Activated CD4-positive, alpha-beta T cell treated with anti-CD3 and anti-CD28 coated beads for 48 hours (primary cell): ENCODE measurements at regions not wholly inside any gene's neighbourhood (a gene's known extent, or its start where the extent isn't known, plus 50 kb on each side); places are given as distances from the start of the nearest gene placed in this dataset.

ENCODE experiments used
- DNase-seq: peaks from one replicate; pipeline ENCODE4 v3.0.0-alpha.2; 2020

DNA sequence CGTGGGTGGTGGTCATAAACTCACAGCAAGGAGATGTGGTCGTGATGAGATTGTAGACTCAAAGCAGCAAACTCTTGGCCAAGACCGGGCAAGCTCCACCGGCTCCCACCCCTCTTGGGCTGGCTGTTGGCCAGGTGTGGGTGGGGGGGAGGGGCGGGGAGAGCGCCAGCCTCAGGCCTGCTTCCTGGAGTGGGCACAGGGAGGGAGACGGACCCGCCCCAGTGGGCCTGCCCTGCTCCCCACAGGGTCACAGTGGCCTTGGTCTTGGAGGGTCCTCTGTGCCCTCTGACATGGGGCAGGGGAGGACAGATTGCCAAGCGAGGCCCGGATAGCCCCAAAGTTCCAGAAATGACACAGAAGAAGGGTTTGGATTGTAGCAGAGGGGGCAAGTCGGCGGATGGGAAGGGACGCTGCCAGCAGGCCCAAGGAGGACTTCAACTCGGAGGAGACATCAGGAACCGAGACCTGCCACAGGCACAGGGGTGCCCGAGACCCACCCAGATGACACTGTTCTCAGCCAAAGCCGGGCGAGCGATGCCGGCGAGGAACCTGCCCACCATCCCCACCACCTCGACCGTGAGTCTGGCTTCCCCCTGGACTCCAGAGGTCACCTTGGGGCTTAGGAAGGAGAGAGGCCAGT lies 85.4 kb upstream of the ACTRT2 start:
- no peak for DNase-seq

DNA sequence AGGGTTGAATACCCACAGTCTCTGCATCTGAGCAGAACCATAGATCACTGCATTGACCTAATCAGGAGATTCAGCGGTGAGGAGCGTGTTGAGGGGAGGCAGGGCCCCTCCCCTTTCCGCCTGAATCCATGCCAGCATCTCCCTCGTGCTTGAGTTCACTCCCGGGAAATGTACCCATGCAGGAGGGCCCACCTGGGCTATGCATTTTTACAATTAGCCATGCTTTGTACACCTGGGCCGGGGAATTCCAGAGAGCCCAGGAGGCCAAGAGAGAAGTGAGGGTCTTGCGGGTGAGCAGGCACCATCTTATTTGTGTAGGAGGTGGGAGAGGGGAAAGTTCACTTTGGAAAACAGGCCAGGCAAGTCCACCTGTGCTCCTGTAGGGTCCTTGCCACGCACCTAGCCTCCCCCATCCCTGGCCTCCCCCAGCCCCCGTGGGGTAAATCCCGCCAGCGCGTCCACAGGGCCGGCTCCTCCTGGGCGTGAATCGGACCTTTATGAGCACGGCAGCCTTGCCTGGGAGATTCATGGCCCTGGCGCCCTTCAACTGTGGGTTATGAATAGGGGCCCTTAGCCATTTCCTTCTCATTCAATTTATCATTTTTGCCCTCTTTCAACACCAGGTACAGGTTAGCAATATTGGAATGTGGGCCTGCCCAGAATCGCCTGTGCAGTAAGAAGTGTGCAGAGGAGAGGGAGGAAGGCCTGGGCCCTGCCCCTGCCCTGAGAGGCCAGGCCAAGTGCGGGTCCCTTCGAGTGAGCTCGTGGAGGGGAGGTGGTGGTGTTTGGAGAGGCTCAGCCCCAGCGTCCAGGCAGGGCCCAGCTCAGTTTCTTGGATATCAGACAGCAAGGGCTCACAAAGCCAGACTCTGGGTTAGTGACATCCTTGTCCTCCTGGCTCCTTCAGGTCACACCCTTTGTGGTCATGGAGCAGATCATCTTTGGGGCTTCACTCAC lies 84.4 kb upstream of the ACTRT2 start:
- no peak for DNase-seq

DNA sequence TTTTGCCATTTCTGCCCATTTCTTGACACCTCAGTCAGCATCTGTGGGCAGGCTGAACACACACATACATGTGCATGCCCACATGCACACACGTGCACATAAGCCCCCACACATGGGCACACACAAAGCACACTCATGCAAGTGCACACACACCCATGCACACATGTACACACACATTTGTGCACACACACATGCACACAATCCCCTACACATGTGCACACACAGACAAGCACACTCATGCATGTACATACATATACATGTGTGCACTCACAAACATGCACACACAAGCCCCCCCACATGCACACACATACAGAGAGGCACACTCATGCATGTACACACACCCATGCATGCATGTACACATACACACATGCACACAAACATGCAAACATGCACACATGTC lies 83.5 kb upstream of the ACTRT2 start:
- DNase-seq = no peak

- DNase-seq = no peak
Measured at GRCh38 chr1:2939041-2939552, 82.2 kb upstream of the ACTRT2 start.

GRCh38 chr1:2940178-2940577 lies 81.1 kb upstream of the ACTRT2 start:
- no peak for DNase-seq

DNA sequence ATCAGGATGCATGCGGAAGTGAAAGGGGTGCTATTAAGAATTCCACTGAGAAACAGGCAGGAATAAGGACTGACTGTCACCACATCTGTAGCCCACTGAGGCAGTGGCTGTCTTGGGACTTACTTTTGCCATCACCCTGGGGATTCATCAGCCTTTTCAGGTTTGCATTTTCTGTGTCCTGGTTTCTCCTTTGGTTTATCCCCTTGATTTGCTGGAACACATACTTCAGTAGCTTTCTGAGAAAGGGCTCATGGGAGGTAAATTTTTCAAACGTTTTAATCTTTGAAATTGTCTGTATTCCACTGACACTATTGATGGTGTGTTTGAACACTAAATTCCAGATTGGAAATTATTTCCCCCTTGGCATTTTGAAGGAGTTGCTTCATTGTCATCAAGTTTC lies 80.2 kb upstream of the ACTRT2 start:
- no peak for DNase-seq

- DNase-seq = no peak
Measured at GRCh38 chr1:2941907-2942306, 79.4 kb upstream of the ACTRT2 start.

GRCh38 chr1:2942410-2942809 lies 78.9 kb upstream of the ACTRT2 start:
- no peak for DNase-seq

- DNase-seq = no peak
Measured at GRCh38 chr1:2943686-2944260, 77.5 kb upstream of the ACTRT2 start.

DNA sequence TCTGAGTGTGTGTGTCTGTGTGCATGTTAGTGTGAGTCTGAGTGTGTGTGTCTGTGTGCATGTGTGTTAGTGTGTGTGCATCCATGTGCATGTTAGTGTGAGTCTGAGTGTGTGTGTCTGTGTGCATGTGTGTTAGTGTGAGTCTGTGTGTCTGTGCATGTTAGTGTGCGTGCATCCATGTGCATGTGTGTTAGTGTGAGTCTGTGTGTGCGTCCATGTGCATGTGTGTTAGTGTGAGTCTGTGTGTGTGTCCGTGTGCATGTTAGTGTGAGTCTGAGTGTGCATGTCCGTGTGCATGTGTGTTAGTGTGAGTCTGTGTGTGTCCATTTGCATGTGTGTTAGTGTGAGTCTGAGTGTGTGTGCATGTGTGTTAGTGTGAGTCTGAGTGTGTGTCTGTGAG lies 76.6 kb upstream of the ACTRT2 start:
- no peak for DNase-seq

DNA sequence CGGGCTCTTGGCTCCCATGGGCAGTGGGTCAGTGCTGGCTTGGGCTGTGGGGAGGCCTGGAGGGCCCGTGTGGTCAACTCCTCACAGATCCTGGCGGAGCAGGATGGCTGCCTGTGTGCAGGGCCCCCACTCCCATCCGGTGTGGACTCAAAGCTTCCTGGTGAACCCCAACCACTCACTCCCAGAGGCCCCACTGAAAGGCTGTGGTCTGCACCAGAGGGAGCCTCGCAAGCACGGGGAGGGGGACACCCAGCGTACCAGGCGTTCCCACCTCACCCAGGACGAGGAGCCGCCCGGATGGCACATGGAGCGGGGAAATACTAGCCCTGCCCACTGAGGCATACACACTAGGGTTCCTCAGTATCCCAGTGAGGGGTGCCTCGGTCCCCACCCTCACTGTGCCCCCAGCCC lies 75.4 kb upstream of the ACTRT2 start:
- DNase-seq = no peak

DNA sequence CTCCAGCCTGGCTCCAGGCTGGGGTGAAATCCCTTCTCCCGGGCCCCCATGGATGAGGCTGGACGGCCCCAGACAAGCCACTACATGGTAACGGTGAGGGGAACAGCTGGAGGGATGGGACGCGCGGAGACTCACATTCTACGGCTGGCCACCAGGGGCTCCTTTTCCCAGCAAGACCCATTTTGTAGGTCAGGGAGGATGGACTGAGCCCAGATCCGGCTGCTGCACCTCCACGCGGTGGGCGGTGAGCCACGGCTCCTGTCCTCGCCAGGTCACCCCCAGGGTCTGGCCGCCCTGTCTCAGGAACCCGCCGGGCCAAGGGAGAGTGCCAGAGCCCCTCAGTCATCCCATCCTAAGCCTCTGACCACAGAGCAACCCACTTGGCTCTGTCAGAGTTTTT lies 75.0 kb upstream of the ACTRT2 start:
- no peak for DNase-seq

- DNase-seq = no peak
Measured at GRCh38 chr1:2946999-2947690, 74.1 kb upstream of the ACTRT2 start.

GRCh38 chr1:2948001-2948750 lies 73.1 kb upstream of the ACTRT2 start:
- DNase-seq = no peak

- no peak for DNase-seq
Measured at GRCh38 chr1:2948751-2949680, 72.3 kb upstream of the ACTRT2 start.

DNA sequence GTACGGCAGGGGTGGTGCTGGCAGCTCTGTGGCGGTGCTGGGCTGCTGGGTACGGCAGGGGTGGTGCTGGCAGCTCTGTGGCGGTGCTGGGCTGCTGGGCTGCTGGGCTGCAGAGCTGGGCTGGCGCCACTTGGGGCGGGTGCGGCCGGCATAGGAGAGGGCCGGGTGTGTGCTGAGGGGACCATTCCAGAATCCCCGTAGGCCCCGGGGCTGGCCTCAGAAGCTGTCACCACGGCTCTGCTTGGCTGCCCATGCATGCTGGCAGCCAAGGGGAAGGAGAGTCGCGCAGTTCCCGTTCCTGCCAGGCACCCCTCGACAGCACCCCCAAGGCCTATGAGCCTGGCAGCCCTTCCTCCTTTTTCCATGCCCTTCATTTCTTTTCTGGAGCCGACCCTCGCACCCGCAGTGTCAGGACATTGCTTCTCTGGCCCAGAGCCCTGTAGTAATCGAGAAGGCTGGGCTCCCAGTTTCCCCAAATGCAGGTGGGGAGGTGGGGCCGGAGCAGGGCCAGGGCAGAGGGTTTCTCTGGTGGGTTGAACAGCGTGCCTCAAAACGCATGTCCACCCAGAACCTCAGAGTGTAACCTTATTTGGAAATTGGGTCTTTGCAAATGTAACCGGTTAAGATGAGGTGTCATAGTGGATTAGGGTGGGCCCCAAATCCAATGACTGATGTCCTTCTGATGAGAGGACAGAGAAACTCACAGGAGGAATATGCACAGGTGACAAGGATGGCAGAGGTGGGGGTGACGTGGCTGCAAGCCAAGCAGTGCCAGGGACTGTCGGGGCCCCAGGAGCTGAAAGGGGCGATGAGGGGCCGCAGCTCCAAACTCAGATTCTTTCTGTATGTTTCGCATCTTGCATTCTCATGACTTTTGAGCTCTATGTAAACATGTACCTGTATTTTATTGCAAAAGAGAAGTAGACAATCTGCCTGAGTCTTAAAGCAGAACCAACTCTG lies 71.0 kb upstream of the ACTRT2 start:
- DNase-seq = no peak

- DNase-seq = no peak
Measured at GRCh38 chr1:2950926-2951305, 70.4 kb upstream of the ACTRT2 start.

DNA sequence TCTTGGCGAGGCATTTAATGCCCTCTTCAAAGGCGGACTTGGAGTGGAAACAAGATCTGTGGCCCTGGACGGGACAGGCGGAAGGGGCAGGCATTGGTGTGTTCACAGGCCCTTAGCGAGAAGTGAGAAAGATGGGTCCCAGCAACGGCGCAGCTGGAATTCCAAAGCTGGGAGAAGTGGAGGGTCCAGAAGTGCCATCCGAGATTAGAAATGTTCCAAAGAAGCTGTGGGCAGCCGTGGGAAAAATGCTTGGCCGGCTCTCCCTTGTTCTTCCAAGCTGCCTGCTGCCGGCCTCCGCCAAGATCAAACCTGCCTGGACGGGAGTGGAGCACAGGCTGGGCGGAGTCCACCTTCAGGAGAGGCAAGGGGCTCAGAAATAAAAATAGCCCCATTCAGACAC lies 69.4 kb upstream of the ACTRT2 start:
- no peak for DNase-seq

DNA sequence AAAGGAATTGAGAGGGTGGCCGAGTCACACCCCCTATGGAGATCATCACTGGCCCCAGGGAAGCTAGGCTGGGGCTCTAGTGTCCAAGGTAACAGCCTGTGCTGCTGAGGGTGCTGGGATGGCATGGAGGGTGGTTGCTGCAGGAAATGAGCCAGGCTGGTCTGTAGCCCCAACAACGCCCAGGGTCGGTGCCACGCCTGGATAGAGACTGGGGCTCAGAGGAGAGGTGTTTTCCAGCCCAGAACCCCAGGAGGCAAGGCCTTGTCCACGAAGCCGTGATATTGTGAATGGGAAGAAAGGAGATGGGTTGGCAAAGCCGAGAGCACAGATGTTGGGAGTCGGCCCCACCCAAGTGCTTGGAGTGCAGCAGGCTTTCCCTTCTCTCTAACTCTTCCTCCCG lies 68.9 kb upstream of the ACTRT2 start:
- no peak for DNase-seq

DNA sequence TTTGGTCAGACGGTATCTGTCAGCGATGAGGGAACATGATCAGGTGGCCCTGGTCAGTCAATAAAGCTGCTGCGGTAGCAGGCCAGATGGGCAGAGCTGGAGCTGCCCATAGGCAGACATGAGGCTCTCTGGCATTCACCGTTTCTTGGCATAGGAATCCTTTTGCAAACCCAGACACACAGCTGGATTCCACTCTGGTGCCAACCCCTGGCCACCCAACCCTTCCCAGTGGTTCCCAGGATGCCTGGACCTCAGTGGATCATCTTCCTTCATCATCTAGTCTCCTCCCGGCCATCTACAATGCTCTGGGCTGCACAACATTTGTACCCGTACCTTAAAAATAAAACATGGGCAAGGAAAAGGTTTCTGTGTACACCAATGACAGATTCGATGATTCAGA lies 68.3 kb upstream of the ACTRT2 start:
- DNase-seq = no peak
